Gastroesophageal sphincter (tissue), 3 donors: ENCODE measurements at regions not wholly inside any gene's neighbourhood (a gene's known extent, or its start where the extent isn't known, plus 50 kb on each side); places are given as distances from the start of the nearest gene placed in this dataset.

ENCODE experiments used
- CTCF ChIP-seq, 4 experiments: fragments of 200-600 bp in 2 of 4; fragments of 450-650 bp in 2 of 4; sonication (generic) in 1 of 4; IDR thresholded peaks; one replicate each; pipeline ENCODE4 v1.5.1; 2017 to 2019; ENCODE audit warnings: antibody characterized with exemption in 4 of 4, mild to moderate bottlenecking in 2 of 4, moderate library complexity in 2 of 4
- EP300 ChIP-seq: sonication (generic); formaldehyde crosslinking; IDR thresholded peaks from one replicate; pipeline ENCODE4 v1.6.1; 2017; ENCODE audit warnings: antibody characterized with exemption, mild to moderate bottlenecking
- POLR2A ChIP-seq, 2 donors: fragments of 450-650 bp; IDR thresholded peaks; one replicate each; pipeline ENCODE4 v1.6.1; 2017; ENCODE audit warnings: antibody characterized with exemption in 2 of 2, mild to moderate bottlenecking in 2 of 2, moderate library complexity in 1 of 2
- POLR2AphosphoS5 ChIP-seq: sonication (generic); formaldehyde crosslinking; IDR thresholded peaks from one replicate; pipeline ENCODE4 v1.6.1; 2017; ENCODE audit warnings: antibody characterized with exemption

GRCh38 chr12:115413626-115414025 is 729.7 kb upstream of the TBX3 start:
- TF ChIP-seq CTCF (IDR thresholded peaks at IDR 0.05), result no peak
- no peak for TF ChIP-seq EP300
- no peak for TF ChIP-seq POLR2AphosphoS5
- TF ChIP-seq POLR2A (IDR thresholded peaks at IDR 0.05), result no peak
